Neural progenitor cell (in vitro differentiated cells): ENCODE measurements at regions not wholly inside any gene's neighbourhood (a gene's known extent, or its start where the extent isn't known, plus 50 kb on each side); places are given as distances from the start of the nearest gene placed in this dataset.

Experiments used
- EZH2 ChIP-seq: fragments of 200-600 bp; sonication (generic); IDR thresholded peaks from 2 replicates; pipeline ENCODE4 v1.6.1; 2017; ENCODE audit warnings: antibody characterized with exemption, mild to moderate bottlenecking, moderate library complexity
- TF ChIP-seq, protein P1 (sequence below): fragments of 200-600 bp; sonication (generic); IDR thresholded peaks from 2 replicates; pipeline ENCODE4 v1.5.1; 2017; ENCODE audit warnings: antibody characterized with exemption, mild to moderate bottlenecking

DNA sequence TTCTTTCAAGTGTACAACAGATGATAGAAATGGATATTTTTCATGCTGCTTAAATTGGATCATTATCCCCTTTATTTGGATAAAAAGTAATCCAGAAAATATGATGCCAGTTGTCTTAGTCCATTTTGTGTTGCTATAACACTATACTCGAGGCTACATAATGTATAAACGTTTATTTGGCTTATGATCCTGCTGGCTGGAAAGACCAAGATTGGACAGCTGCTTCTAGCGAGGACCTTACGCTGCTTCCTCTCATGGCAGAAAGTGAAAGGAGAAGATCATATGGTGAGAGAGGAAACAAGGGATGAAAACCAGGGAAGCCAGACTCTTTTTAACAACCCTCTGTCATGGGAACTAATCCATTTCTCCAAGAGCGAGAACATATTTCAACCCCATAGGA, 102.7 kb downstream of the TRAM1L1 start:
- TF ChIP-seq, protein P1, sequence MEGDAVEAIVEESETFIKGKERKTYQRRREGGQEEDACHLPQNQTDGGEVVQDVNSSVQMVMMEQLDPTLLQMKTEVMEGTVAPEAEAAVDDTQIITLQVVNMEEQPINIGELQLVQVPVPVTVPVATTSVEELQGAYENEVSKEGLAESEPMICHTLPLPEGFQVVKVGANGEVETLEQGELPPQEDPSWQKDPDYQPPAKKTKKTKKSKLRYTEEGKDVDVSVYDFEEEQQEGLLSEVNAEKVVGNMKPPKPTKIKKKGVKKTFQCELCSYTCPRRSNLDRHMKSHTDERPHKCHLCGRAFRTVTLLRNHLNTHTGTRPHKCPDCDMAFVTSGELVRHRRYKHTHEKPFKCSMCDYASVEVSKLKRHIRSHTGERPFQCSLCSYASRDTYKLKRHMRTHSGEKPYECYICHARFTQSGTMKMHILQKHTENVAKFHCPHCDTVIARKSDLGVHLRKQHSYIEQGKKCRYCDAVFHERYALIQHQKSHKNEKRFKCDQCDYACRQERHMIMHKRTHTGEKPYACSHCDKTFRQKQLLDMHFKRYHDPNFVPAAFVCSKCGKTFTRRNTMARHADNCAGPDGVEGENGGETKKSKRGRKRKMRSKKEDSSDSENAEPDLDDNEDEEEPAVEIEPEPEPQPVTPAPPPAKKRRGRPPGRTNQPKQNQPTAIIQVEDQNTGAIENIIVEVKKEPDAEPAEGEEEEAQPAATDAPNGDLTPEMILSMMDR: no peak
- no peak for TF ChIP-seq EZH2
